ENCODE measurements at regions not wholly inside any gene's neighbourhood (a gene's known extent, or its start where the extent isn't known, plus 50 kb on each side); places are given as distances from the start of the nearest gene placed in this dataset.

- no peak overlapping the region for H2AK9ac ChIP-seq (replicated peaks; ENCODE audit: low read depth, low read length, poor library complexity)
- H2AK5ac ChIP-seq (ENCODE audit: low read depth, low read length): no peak overlapping the region
- no peaks in the 10 kb centered on the region for H3K4me1 ChIP-seq (ENCODE audit: control insufficient read depth, insufficient read depth, low read length)
- no peak overlapping the region for H3K4me3 ChIP-seq (ENCODE audit: insufficient read depth, low read depth, low read length)
- ATAC-seq (ENCODE audit: low read depth) (no peak), DNase-seq (no peak)
- H3K9me1 ChIP-seq (ENCODE audit: insufficient read depth, low read length): no peaks in the 10 kb centered on the region
- H3K9ac ChIP-seq (ENCODE audit: low read depth, low read length): no peak overlapping the region
- H3K4ac ChIP-seq (ENCODE audit: low read depth, low read length): no peak overlapping the region
- H3K9me3 ChIP-seq (ENCODE audit: control insufficient read depth, insufficient read depth, low read length): peaks cover 20% of the 10 kb centered on the region
- POLR2A ChIA-PET (ENCODE audit: unreplicated experiment): no interaction called here
- H3K4me2 ChIP-seq (ENCODE audit: low read depth, low read length): no peak overlapping the region
- no peak overlapping the region for H3K23ac ChIP-seq (ENCODE audit: low read depth, low read length)
- H3K79me1 ChIP-seq (ENCODE audit: low read depth in 1 of 2, low read length in 2 of 2): no peaks in the 10 kb centered on the region
- CTCF ChIA-PET: no interaction called here
- no peak overlapping the region for H4K91ac ChIP-seq (ENCODE audit: insufficient read depth, low read depth, low read length)
- H2BK20ac ChIP-seq (ENCODE audit: low read depth, low read length): no peak overlapping the region
- intact Hi-C loops (cut with micrococcal nuclease): no loop called here
- H2BK5ac ChIP-seq (ENCODE audit: low read depth, low read length, poor library complexity, severe bottlenecking): no peak overlapping the region
- dilution Hi-C loops (cut with HindIII; ENCODE audit: low sequenced_read_pairs, unreplicated experiment): no loop called here
- H3K18ac ChIP-seq (ENCODE audit: low read depth, low read length): no peak overlapping the region
- BruUV-seq (replicated peaks): no TSS peak
- in situ Hi-C loops (cut with MboI; ENCODE audit: low sequenced_read_pairs): no loop called here
- no peak overlapping the region for H3K27ac ChIP-seq (ENCODE audit: insufficient read depth, low read length)
- H3K14ac ChIP-seq (replicated peaks; ENCODE audit: low read depth, low read length): no peak overlapping the region
- no peak overlapping the region for H2AFZ ChIP-seq (replicated peaks; ENCODE audit: low read length, poor library complexity)
- H4K8ac ChIP-seq (ENCODE audit: low read depth in 2 of 2, low read length in 2 of 2): no peak overlapping the region
- no peak overlapping the region for H4K5ac ChIP-seq (ENCODE audit: low read depth, low read length)
- no peaks in the 10 kb centered on the region for H3K27me3 ChIP-seq (ENCODE audit: control insufficient read depth, insufficient read depth, low read length)
- no peak for TF ChIP-seq USF2 (IDR thresholded peaks at IDR 0.05; ENCODE audit: low read depth, low read length)
- TF ChIP-seq RFX5 (IDR thresholded peaks at IDR 0.05; ENCODE audit: low read depth, low read length): no peak
- no peak for TF ChIP-seq CTCF (conservative IDR thresholded peaks at IDR 0.05; ENCODE audit: low read depth, low read length)
- TF ChIP-seq CEBPB (IDR thresholded peaks at IDR 0.05; ENCODE audit: low read depth, low read length): no peak
- no peak for TF ChIP-seq CHD1 (IDR thresholded peaks at IDR 0.05; ENCODE audit: low read depth, low read length)
- no peak for TF ChIP-seq MAZ (IDR thresholded peaks at IDR 0.05; ENCODE audit: borderline replicate concordance, low read depth, low read length)
- no peak for TF ChIP-seq ELK1 (IDR thresholded peaks at IDR 0.05; ENCODE audit: borderline replicate concordance, low read depth, low read length)
- TF ChIP-seq MAFK (IDR thresholded peaks at IDR 0.05; ENCODE audit: low read depth, low read length): no peak
- no peak overlapping the region for H2BK15ac ChIP-seq (ENCODE audit: low read depth, low read length)
- 60% methylated on average over 2 of the region's 6 CpGs; no CpG with 5 or more reads in 1 of the 2 experiments for WGBS, 2 experiments (ENCODE audit: extremely low coverage in 2 of 2, insufficient read length in 1 of 2)
- H4K20me1 ChIP-seq (ENCODE audit: insufficient read depth, low read length): no peaks in the 10 kb centered on the region
- H2BK120ac ChIP-seq (ENCODE audit: low read depth, low read length): no peak overlapping the region
- no peaks in the 10 kb centered on the region for H3K36me3 ChIP-seq (ENCODE audit: control insufficient read depth, insufficient read depth, low read length)
- no peak overlapping the region for H3K56ac ChIP-seq (ENCODE audit: extremely low read depth, insufficient read depth, low read length)
These were observed 191.7 kb downstream of the AKR1D1 start for GRCh38 chr7:138267934-138268333.

All from IMR-90 (cell line).